Medulla oblongata (tissue), 1 donor: ENCODE measurements at regions not wholly inside any gene's neighbourhood (a gene's known extent, or its start where the extent isn't known, plus 50 kb on each side); places are given as distances from the start of the nearest gene placed in this dataset.

Experiments used
- DNase-seq: peaks from one replicate; pipeline ENCODE4 v3.0.0-alpha.2; 2015; ENCODE audit errors: extremely low spot score

DNA sequence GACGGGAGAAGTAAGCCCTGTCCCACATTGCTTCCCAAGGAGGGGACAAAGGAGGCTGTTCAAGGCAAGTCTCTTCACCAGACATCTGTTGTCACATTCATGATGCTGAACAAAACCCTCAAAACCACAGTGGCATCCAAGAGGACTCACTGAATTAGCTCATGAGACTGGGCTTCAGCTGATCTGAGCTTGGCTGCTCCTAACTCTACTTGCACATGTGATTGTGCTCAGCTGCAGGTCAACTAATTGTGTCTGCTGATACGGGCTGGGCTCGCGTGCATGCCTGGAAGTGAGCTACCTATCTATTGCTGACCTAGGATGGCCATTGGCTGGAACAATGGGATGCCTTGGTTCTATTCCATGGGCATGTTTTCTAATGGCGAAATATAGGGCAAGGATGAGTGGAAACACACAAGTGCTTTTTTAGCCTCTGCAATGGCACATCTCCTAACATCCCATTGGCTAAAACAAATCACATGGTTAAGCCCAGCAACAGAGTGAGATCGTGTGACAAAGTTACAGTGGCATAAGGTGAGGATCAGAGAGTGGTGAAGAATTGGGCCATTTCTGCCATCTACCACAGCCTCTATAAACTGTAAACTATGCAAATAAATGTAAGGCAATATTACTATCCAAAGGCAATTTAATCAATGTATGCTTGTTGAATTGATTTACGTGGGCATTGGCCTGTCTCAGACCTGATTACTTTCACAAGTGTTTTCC lies 52.9 kb upstream of the CAPN13 start:
- peak; percentile 15 for DNase-seq
